Neutrophil (primary cell): ENCODE measurements at regions not wholly inside any gene's neighbourhood (a gene's known extent, or its start where the extent isn't known, plus 50 kb on each side); places are given as distances from the start of the nearest gene placed in this dataset.

ENCODE experiments used
- H3K27ac ChIP-seq: fragments of 200-600 bp; sonication (generic); 2 replicates; pipeline ENCODE4 v1.5.1; 2016; ENCODE audit warnings: mild to moderate bottlenecking, moderate library complexity
- H3K27me3 ChIP-seq: fragments of 200-600 bp; sonication (generic); 2 replicates; pipeline ENCODE4 v1.6.0; 2016; ENCODE audit warnings: mild to moderate bottlenecking
- H3K36me3 ChIP-seq: fragments of 200-600 bp; sonication (generic); 2 replicates; pipeline ENCODE4 v1.5.1; 2017
- H3K4me1 ChIP-seq, 2 experiments: fragments of 200-600 bp in 1 of 2; sonication (generic) in 1 of 2; 1 replicate in 1 of 2; 2 replicates in 1 of 2; pipeline versions ENCODE4 v1.5.1 to v1.6.1; 2013 to 2016; ENCODE audit warnings: low read depth in 1 of 2, low read length in 1 of 2, mild to moderate bottlenecking in 1 of 2, moderate library complexity in 1 of 2; ENCODE audit not compliant: control insufficient read depth in 1 of 2, insufficient read depth in 1 of 2
- H3K4me3 ChIP-seq, 2 experiments: fragments of 200-600 bp in 1 of 2; sonication (generic) in 1 of 2; 1 replicate in 1 of 2; 2 replicates in 1 of 2; pipeline ENCODE4 v1.5.1; 2013 to 2016; ENCODE audit warnings: low read depth in 1 of 2, low read length in 1 of 2, mild to moderate bottlenecking in 1 of 2, moderate library complexity in 1 of 2
- H3K9me3 ChIP-seq: fragments of 200-600 bp; sonication (generic); 2 replicates; pipeline ENCODE4 v1.5.1; 2016
- CTCF ChIP-seq: fragments of 200-600 bp; sonication (generic); IDR thresholded peaks from 2 replicates; pipeline ENCODE4 v1.5.1; 2016; ENCODE audit warnings: antibody characterized with exemption

GRCh38 chrX:124209792-124210576 is 122.5 kb upstream of the TEX13D start:
- H3K36me3 ChIP-seq: no peaks in the 10 kb centered on the region
- H3K4me3 ChIP-seq: no peak overlapping the region
- H3K27me3 ChIP-seq: no peaks in the 10 kb centered on the region
- H3K9me3 ChIP-seq: no peaks in the 10 kb centered on the region
- no peak for TF ChIP-seq CTCF
- H3K27ac ChIP-seq: no peak overlapping the region
- peaks cover 20 to 27% of the 10 kb centered on the region in 2 experiments for H3K4me1 ChIP-seq

GRCh38 chrX:124211312-124211942 is 121.0 kb upstream of the TEX13D start:
- no peaks in the 10 kb centered on the region for H3K9me3 ChIP-seq
- TF ChIP-seq CTCF: peak; percentile 22
- no peaks in the 10 kb centered on the region for H3K27me3 ChIP-seq
- H3K36me3 ChIP-seq: no peaks in the 10 kb centered on the region
- H3K4me3 ChIP-seq: no peak overlapping the region
- H3K27ac ChIP-seq: no peak overlapping the region
- peaks cover 20 to 27% of the 10 kb centered on the region in 2 experiments for H3K4me1 ChIP-seq

GRCh38 chrX:124212622-124213021 is 119.8 kb upstream of the TEX13D start:
- Histone ChIP-seq H3K9me3 (no peaks in the 10 kb centered on the region), H3K4me1 (peaks cover 25 to 30% of the 10 kb centered on the region in 2 experiments), H3K4me3 (no peak overlapping the region), H3K36me3 (no peaks in the 10 kb centered on the region), H3K27me3 (no peaks in the 10 kb centered on the region), H3K27ac (peak overlapping the region; percentile 40)
- TF ChIP-seq CTCF: no peak

GRCh38 chrX:124215786-124216185 is 116.7 kb upstream of the TEX13D start:
- H3K36me3 ChIP-seq: no peaks in the 10 kb centered on the region
- no peaks in the 10 kb centered on the region for H3K27me3 ChIP-seq
- no peak overlapping the region for H3K27ac ChIP-seq
- H3K9me3 ChIP-seq: no peaks in the 10 kb centered on the region
- no peak overlapping the region for H3K4me3 ChIP-seq
- H3K4me1 ChIP-seq: peaks cover 27 to 32% of the 10 kb centered on the region in 2 experiments
- TF ChIP-seq CTCF: no peak

GRCh38 chrX:124216396-124217115 is 115.9 kb upstream of the TEX13D start:
- H3K4me3 ChIP-seq: no peak overlapping the region
- H3K9me3 ChIP-seq: no peaks in the 10 kb centered on the region
- peaks cover 25 to 28% of the 10 kb centered on the region in 2 experiments for H3K4me1 ChIP-seq
- H3K36me3 ChIP-seq: no peaks in the 10 kb centered on the region
- no peak overlapping the region for H3K27ac ChIP-seq
- no peak for TF ChIP-seq CTCF
- no peaks in the 10 kb centered on the region for H3K27me3 ChIP-seq
